ENCODE measurements at regions not wholly inside any gene's neighbourhood (a gene's known extent, or its start where the extent isn't known, plus 50 kb on each side); places are given as distances from the start of the nearest gene placed in this dataset.

DNA sequence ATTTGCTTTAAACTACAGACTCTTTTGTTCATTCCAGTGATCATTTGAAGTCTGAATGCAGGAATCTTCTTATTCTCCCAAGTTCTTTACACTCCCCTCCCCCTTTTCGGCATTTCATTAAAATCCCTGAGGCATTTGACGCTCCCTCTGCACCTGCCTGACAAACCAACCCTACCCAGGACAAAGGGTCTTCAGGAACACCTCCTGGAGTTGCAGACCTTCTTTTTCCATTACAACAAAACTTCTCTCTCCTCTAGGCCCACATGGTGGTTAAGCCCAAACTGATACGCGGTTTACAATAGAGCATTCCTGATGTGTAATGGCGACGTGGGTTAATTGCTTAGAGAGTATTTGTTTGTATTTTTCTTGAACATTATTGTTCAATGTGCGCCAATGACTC is 367.4 kb downstream of the FBXO15 start:
- DNase-seq = no peak

DNA sequence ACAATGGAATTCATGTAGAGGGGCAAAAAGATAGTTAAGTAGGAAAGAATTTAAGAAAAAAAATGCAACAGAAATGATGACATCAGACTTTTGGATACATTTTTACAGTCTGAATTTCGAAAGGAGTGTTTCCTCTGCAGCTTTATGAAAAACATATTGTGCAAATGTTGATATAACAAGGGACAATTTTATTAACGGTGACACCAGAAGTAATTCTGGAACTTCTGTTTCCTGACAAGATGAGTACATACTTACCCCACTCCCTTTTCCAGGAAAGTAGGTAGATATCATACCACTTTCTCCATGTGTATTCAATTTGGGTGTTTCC is 369.6 kb downstream of the FBXO15 start:
- DNase-seq = no peak

GRCh38 chr18:73777356-73778031 is 370.1 kb downstream of the FBXO15 start:
- DNase-seq = no peak

DNA sequence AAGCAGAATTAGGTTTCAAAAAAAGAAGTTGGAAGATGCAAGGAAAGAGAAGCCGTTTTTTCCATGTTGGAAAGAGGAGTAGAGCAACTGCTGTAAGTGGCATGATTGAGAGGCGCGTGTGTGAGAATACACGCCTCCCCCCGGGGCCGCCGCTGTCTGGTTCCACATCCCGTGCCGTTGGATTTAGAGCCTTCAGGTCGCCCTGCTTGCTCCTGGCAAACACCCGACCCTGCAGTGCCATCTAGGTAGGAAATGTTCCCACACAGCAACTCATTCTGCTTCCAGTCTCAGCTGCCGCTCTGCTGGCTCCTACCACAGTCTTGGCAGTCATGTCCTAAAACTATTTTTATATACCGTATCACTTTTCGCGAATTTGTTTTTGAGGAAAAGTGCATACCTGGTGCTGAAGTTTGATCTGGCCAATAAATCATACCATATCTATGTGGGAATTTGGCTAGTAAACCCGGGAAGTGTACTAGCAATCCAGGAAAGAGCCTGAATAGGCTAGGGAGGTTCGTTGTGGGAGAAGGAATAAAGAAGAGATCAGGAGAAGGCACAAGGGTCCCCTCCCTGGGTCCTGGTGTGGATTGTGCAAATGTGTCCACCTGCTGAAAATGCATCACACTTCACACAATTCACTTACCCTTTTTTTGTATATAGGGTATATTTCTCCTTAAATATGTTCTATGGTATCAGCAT is 372.7 kb downstream of the FBXO15 start:
- no peak for DNase-seq

DNA sequence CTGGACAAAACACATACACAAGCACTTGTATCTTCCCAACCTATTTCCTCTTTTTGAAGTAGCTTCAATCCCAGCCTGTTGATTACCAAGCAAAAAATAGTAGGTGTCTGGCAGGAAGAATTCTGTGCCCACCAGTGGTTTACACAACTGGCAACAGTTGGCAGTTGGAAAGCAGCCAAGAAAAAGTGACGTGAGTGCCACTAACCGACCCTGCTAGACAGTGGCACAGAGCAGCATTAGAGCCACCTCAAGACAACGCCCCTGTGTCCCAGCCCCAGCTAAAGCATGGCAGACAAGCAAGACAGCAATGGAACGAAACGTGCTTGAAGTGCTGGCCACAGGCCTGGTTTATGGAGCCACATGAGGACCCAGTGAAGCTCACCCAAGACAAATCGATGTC is 379.6 kb downstream of the FBXO15 start:
- no peak for DNase-seq

GRCh38 chr18:73766910-73767515 is 380.6 kb downstream of the FBXO15 start:
- no peak for DNase-seq

DNA sequence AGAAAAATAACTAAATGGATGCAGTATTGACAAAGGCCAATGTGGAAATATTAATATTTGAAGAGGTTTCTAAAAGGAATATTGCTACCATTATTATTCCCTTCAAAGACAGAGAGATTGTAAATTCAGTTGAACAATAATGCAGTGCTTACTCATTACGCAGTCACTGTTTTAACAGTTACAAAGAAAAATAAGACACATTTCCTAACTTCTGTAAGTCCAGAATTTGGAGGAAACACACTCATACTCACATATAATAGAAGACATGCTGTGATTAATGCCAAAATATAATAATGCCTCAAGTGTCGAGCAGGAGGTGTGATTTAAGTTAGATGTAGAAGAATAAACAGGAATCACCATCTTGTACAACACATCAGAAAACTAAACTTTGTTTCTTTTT is 389.2 kb downstream of the FBXO15 start:
- no peak for DNase-seq

GRCh38 chr18:73756256-73757091 is 391.2 kb downstream of the FBXO15 start:
- no peak for DNase-seq

- DNase-seq = no peak
Measured at GRCh38 chr18:73752965-73753364, 394.7 kb downstream of the FBXO15 start.

- DNase-seq = no peak
Measured at GRCh38 chr18:73752546-73752945, 395.1 kb downstream of the FBXO15 start.

DNA sequence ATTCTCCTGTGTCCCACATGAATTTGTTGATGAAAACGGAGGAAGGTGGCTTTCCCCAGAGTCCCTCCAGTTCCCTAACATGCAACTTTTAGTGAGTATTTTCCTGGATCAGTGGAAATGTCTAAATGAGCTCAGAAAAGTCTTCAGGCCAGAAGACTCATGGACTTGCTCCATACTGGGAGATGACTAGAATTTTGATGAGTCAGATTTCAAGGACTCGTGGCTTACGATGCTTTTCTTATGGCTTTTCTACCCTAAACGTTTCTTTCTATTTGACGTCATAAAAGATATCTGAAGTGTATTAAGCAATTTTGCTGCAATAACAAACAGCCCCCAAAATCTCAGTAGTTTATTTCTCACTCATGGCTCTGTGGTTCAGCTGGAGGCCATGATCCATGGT is 397.6 kb downstream of the FBXO15 start:
- DNase-seq = no peak

GRCh38 chr18:73749304-73749703 is 398.3 kb downstream of the FBXO15 start:
- no peak for DNase-seq

DNA sequence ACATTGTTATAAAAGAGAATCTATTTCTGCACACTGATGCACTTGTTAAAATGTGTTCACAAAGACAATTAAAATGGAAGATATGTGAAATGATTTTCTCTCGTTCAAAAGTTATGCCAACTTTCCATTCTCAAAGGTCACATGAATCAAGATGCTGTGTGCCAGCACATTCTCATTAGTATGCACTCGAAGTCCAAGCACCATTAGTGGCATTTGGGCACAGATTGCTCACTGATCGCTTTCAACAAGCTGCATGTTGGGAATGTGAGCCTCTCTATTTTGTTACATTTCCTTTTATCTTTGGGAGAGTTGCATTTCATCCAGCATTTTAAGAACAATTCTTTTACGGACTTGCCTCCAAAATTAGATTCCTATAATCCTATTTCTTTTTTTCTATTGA is 398.9 kb downstream of the FBXO15 start:
- no peak for DNase-seq

DNA sequence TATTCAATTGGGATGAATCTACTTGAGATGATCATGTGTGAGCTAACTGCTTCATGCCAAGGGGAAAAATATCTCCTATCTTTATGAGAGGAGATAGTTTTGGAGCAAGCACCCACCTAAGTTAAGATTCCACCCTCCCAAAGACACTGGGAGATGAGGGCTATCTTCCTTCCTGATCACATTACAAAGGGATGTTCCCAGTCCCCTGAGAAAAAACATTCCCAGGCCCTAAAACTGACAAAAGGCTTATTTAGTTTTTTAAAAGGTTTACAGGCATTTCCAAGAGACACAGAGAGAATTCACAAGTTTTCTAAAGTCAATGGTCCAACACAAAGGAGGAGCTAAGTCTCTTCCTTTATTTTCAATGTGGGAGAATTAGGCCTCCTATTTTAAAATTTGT is 401.5 kb downstream of the FBXO15 start:
- DNase-seq = no peak

- no peak for DNase-seq
Measured at GRCh38 chr18:73742957-73743356, 404.7 kb downstream of the FBXO15 start.

DNA sequence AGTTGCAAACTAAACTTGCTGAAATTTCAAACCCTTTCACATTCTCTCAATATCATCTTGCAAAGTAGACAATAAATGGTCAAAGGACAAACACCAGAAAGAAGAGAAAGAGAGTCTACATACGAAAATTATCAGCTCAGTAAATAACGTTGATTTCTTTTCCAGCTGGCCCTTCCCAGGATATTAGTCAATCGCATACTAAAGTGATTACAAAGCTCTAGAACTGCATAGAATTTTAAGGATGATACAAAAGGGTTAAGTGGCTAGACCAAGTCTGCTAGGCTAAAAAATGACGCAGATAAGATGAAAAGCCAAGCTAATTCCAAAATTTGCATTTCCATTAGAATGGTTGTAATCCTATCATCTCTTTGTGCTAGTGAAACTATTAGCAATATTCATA is 405.7 kb downstream of the FBXO15 start:
- no peak for DNase-seq

GRCh38 chr18:73739098-73739497 is 408.5 kb downstream of the FBXO15 start:
- no peak for DNase-seq

DNA sequence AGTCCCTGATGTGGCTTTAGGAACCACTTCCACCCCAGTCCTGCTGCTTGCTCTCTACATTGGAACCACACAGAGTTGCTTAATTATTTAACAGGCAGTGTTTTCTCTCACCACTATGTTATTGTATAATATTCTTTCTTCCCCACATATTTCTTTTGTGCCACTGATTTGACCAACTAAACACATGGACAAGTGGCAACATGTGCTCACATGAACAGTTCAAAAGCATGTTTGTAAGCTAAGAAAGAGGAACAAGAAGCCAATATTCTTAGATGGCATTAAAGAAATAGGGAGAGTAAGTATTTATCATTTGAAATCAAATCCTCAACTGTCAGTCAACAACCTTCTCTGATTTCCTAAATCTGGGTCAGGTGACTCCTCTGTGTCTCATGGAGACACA is 409.6 kb downstream of the FBXO15 start:
- no peak for DNase-seq

- DNase-seq = no peak
Measured at GRCh38 chr18:73735836-73736235, 411.8 kb downstream of the FBXO15 start.

GRCh38 chr18:73733806-73734314 is 413.8 kb downstream of the FBXO15 start:
- DNase-seq = no peak

DNA sequence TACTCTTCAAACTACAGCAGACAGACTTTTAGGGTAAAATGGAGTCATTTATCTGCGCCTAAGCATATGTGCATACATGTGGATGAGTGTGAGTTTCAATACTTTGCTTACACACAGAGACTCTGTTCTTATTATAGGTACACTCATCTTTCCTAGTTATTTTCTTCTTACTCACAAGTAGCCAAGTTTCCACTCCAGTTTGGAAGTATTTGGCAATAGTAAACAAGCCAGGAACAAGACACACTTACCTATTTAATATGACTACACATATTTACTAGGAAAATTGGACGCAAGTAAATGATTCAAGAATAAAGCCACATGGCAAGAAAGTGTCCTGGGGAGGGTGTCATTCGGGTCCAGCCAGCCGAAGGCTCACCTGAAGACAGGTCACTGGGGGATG is 414.3 kb downstream of the FBXO15 start:
- no peak for DNase-seq

DNA sequence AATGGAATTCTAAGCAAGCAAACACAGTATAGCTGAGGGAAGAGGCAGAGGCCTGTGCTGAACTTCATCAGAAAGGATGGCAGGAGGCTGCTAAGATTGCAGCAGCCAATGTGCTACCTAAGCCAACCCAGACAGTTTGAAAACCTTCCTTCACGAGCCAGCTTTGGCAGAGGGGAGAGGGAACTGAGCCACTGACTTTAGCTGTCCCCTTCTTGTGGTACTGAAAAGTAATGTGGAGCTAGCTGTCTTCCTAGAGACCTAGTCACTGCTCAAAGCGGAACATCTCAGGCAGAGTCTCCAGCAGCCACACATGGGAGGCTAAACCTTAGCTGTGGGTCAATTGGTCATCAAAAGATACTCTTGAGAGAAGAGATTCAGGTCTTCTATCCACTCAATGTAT is 419.0 kb downstream of the FBXO15 start:
- no peak for DNase-seq

DNA sequence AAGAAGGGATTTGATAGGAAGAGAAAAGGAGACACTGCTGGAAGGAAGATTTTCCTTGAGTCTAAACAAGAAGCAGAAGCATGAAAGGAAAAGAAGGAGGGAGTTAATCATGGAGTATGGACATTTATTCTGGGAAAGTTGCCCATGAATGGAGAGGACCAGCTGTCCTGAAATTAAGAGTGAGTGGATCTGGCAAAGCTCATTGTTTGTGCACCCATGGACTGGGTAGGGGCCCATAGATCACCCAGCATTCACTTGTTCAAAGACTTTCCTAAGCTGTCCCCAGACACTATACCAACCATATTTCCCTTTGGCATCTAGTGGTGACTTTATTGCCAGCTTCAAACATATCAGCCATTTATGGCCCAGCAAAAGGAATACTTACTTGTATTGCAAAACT is 422.7 kb downstream of the FBXO15 start:
- DNase-seq = no peak

- no peak for DNase-seq
Measured at GRCh38 chr18:73719611-73720010, 428.0 kb downstream of the FBXO15 start.

Measured in activated naive CD4-positive, alpha-beta T cell treated with Interleukin-2 at 50 U/mL for 16 hours (primary cell).